Ovary (tissue), 7 donors: ENCODE measurements at regions not wholly inside any gene's neighbourhood (a gene's known extent, or its start where the extent isn't known, plus 50 kb on each side); places are given as distances from the start of the nearest gene placed in this dataset.

Experiments
- DNase-seq, 5 donors: peaks; one replicate each; pipeline ENCODE4 v3.0.0-alpha.2; 2019 to 2020
- H3K27ac ChIP-seq, 2 donors: fragments of 200-600 bp; one replicate each; pipeline versions ENCODE4 v1.5.1 to v1.8.0; 2019 to 2022
- H3K27me3 ChIP-seq: fragments of 200-600 bp; one replicate; pipeline ENCODE4 v1.8.0; 2022
- H3K36me3 ChIP-seq: fragments of 200-600 bp; sonication (generic); one replicate; pipeline ENCODE4 v1.5.1; 2019
- H3K4me1 ChIP-seq: one replicate; pipeline ENCODE4 v1.8.1; 2013; ENCODE audit warnings: mild to moderate bottlenecking, moderate library complexity; ENCODE audit not compliant: insufficient read depth
- H3K4me3 ChIP-seq: fragments of 200-600 bp; sonication (generic); one replicate; pipeline ENCODE4 v1.5.1; 2017
- H3K9me3 ChIP-seq, 2 donors: fragments of 200-600 bp in 1 of 2; sonication (generic) in 1 of 2; one replicate each; pipeline versions ENCODE4 v1.5.1 to v1.8.1; 2013 to 2019; ENCODE audit warnings: mild to moderate bottlenecking in 1 of 2, moderate library complexity in 1 of 2
- CTCF ChIP-seq, 3 donors: fragments of 450-650 bp in 2 of 3; fragments of 200-600 bp in 1 of 3; IDR thresholded peaks; one replicate each; pipeline versions ENCODE4 v1.5.1 to v1.8.0; 2016 to 2022; ENCODE audit warnings: antibody characterized with exemption in 3 of 3, mild to moderate bottlenecking in 1 of 3
- EP300 ChIP-seq: sonication (generic); formaldehyde crosslinking; IDR thresholded peaks from one replicate; pipeline ENCODE4 v1.6.1; 2017; ENCODE audit warnings: antibody characterized with exemption
- POLR2A ChIP-seq: fragments of 450-650 bp; IDR thresholded peaks from one replicate; pipeline ENCODE4 v1.6.1; 2017; ENCODE audit warnings: antibody characterized with exemption, mild to moderate bottlenecking, moderate library complexity
- WGBS, 3 donors: extraction: QIAGEN DNeasy Blood & Tissue Kit in 1 of 3; methylation state at CpG; one replicate each; pipeline versions ENCODE4 v1.1.5 to v1.1.7; 2013 to 2017; 5-methylcytosine and 5-hydroxymethylcytosine counted together
- intact Hi-C, 4 donors: fragments of 100-400 bp; cut with DNase I; formaldehyde crosslinking; loops; one replicate each; pipeline versions ENCODE4 v1.11.0 to v1.15.1; 2022 to 2023
- donor health status: DM: no; HTN: no; CAD: no; lungs with moderate emphysema.
- donor health status: DM: no; HTN: no; CAD: no.
- donor health status: Bipolar disorder and iron deficiency.
- donor health status: DM: no; HTN: no; CAD: no.
- donor health status: DM: yes; HTN: yes; CAD: no.

GRCh38 chr3:104586344-104586743 is 780.4 kb upstream of the ALCAM start:
- Histone ChIP-seq H3K4me3 (no peak overlapping the region), H3K4me1 (no peaks in the 10 kb centered on the region), H3K36me3 (no peaks in the 10 kb centered on the region), H3K9me3 (no peaks in the 10 kb centered on the region), H3K27me3 (no peaks in the 10 kb centered on the region), H3K27ac (no peak overlapping the region)
- TF ChIP-seq CTCF (IDR thresholded peaks at IDR 0.05) = no peak
- TF ChIP-seq POLR2A = no peak
- TF ChIP-seq EP300 = no peak
- intact Hi-C loops = no loop called here
- DNase-seq = no peak

GRCh38 chr3:104588442-104588841 is 778.3 kb upstream of the ALCAM start:
- Histone ChIP-seq H3K9me3 (no peaks in the 10 kb centered on the region), H3K27ac (no peak overlapping the region), H3K4me3 (no peak overlapping the region), H3K4me1 (no peaks in the 10 kb centered on the region), H3K27me3 (no peaks in the 10 kb centered on the region), H3K36me3 (no peaks in the 10 kb centered on the region)
- DNase-seq = no peak
- TF ChIP-seq CTCF (IDR thresholded peaks at IDR 0.05) (no peak), EP300 (no peak), POLR2A (no peak)
- WGBS, 3 donors = 73 to 77% (median 73%) methylated on average over 3 of the region's 3 CpGs
- intact Hi-C loops = loop anchor here in 1 of 4 donors (2.0 kb wide), 1 partner anchor 416 kb away; no protein-coding TSS in a partner anchor

GRCh38 chr3:104591776-104592175 is 774.9 kb upstream of the ALCAM start:
- Histone ChIP-seq H3K27ac (no peak overlapping the region), H3K36me3 (no peaks in the 10 kb centered on the region), H3K9me3 (no peaks in the 10 kb centered on the region), H3K4me3 (no peak overlapping the region), H3K4me1 (no peaks in the 10 kb centered on the region), H3K27me3 (no peaks in the 10 kb centered on the region)
- WGBS, 3 donors = 89 to 95% (median 91%) methylated on average over 3 of the region's 3 CpGs
- intact Hi-C loops = no loop called here
- DNase-seq = no peak
- TF ChIP-seq POLR2A = no peak
- no peak for TF ChIP-seq CTCF (IDR thresholded peaks at IDR 0.05)
- TF ChIP-seq EP300 = no peak

GRCh38 chr3:104594491-104594890 is 772.2 kb upstream of the ALCAM start:
- H3K36me3 ChIP-seq = no peaks in the 10 kb centered on the region
- DNase-seq = no peak
- no peaks in the 10 kb centered on the region for H3K9me3 ChIP-seq
- H3K4me1 ChIP-seq = no peaks in the 10 kb centered on the region
- TF ChIP-seq POLR2A = no peak
- TF ChIP-seq EP300 = no peak
- no peak for TF ChIP-seq CTCF (IDR thresholded peaks at IDR 0.05)
- no peak overlapping the region for H3K27ac ChIP-seq
- H3K4me3 ChIP-seq = no peak overlapping the region
- no peaks in the 10 kb centered on the region for H3K27me3 ChIP-seq
- WGBS, 3 donors = 92 to 96% (median 92%) methylated on average over 2 of the region's 2 CpGs
- intact Hi-C loops = no loop called here

- no peaks in the 10 kb centered on the region for H3K9me3 ChIP-seq
- no peaks in the 10 kb centered on the region for H3K36me3 ChIP-seq
- no peaks in the 10 kb centered on the region for H3K27me3 ChIP-seq
- TF ChIP-seq CTCF (IDR thresholded peaks at IDR 0.05) = no peak
- TF ChIP-seq EP300 = no peak
- no peak for TF ChIP-seq POLR2A
- DNase-seq = no peak
- WGBS, 3 donors = 93 to 94% (median 93%) methylated on average over 2 of the region's 2 CpGs
- H3K4me1 ChIP-seq = no peaks in the 10 kb centered on the region
- H3K27ac ChIP-seq = no peak overlapping the region
- no peak overlapping the region for H3K4me3 ChIP-seq
- intact Hi-C loops = no loop called here
These were observed 770.7 kb upstream of the ALCAM start for GRCh38 chr3:104596054-104596453.
